Bone marrow (tissue), 2 donors: ENCODE measurements at regions not wholly inside any gene's neighbourhood (a gene's known extent, or its start where the extent isn't known, plus 50 kb on each side); places are given as distances from the start of the nearest gene placed in this dataset.

Experiments used
- DNase-seq, 2 donors: peaks; one replicate each; lab custom pipeline; 2025; lab: John Stamatoyannopoulos, UW

DNA sequence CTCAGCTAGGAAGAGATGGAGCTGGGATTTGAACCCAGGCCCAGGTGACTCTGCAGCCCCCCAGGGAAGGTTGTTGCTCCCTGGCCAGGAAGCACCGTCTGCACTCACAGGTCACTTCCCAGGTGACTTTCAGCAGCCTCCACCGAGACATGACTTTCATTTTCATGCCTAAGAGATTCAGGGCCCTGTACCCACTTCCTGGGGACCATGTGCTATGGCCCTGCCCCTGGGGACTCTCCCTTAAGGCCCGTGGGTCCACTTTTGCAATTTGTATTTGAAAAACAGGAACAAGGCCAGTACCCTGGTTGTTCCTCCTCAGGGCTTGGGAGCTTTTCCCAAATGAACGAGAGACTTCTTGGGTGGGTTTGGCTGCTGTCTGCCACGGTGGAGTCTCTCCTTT is 191.0 kb downstream of the IRF8 start:
- DNase-seq = no peak

DNA sequence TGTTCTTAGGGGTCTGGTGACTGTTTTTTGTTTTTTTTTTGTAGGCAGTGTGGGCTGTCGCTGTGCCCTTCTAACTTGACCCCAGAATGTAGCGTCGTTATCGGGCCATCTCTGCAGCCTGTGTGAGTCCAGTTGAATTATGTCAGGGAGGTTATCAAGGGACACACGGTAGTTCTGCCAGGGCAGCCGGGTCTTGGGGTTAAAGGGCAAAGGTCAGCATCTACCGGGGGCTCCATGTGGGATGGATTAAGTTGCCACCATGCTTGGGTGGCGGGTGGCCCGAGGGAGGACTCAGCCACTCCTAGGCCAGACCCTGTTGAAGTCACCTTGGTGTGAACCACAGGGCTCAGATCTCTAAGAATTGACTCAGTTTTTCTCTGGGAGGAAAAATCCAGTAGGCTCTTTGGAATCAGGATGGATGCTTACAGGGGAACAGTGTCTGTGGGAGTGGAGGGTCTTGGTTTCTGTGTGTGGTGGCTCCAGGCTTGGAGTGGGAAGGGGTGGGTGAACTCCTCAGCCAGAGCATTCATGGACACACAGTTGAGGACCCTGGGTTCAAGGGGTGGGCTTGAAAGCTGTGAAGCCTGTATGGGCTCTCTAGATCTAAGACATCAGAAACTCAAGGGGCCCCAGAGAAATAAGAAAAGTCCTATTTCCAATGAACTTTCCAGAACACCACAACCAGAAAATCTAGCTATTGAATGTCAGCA is 191.7 kb downstream of the IRF8 start:
- no peak for DNase-seq

DNA sequence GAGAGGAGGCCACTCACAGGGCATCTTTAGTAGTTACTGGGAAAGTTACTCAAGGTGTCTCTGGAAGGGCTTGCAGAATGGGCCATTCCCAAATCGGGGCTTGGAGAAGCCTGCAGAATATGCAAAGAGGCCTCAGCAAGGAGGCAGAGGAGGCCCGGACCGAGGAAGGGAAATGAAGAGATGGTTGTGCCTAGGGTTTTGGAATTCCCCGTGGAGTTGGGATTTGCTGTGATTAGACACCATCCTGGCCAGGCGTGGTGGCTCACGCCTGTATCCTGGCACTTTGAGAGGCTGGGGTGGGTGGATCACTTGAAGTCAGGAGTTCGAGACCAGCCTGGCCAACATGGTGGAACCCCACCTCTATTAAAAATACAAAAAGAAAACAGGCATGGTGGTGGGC is 193.0 kb downstream of the IRF8 start:
- no peak for DNase-seq

DNA sequence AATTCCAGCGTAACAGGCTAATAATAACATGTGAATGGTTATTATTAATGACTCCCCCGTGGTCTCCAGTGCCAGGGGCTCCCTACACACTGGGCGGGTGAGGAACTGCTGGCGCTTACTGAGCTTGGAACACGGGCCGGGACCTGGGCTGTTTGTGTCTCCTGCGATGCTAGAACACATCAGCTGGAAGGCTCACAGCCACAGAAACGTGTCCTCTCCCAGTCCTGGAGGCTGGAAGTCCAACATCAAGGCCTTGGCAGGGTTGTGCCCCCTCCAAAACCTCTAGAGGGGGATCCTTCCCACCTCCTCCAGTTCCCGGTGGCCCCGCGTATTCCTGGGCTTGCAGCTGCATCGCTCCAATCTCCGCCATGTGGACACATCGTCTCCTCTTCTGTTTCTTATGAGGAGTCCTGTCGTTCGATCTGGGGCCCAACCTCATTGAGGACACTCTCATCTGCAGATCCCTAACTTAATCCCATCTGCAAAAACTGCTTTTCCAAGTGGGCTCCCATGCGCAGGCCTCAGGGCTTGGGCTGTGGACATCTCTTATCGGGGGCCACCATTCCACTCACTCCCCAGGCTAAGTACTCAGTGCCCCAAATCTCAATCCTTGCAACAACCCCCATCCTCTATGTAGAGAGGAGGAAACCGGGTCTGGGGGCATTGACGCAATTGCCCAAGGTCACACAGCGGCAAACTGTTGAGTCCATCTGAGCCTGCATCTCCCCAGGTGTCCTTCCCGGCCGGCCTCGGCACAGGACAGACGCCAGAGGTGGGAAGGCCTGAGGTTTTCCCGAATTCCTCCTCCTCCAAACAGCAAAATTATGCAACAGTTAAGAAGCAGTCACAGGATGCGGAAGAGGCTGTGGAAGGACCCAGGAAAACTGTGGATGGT is 193.9 kb downstream of the IRF8 start:
- DNase-seq = no peak

DNA sequence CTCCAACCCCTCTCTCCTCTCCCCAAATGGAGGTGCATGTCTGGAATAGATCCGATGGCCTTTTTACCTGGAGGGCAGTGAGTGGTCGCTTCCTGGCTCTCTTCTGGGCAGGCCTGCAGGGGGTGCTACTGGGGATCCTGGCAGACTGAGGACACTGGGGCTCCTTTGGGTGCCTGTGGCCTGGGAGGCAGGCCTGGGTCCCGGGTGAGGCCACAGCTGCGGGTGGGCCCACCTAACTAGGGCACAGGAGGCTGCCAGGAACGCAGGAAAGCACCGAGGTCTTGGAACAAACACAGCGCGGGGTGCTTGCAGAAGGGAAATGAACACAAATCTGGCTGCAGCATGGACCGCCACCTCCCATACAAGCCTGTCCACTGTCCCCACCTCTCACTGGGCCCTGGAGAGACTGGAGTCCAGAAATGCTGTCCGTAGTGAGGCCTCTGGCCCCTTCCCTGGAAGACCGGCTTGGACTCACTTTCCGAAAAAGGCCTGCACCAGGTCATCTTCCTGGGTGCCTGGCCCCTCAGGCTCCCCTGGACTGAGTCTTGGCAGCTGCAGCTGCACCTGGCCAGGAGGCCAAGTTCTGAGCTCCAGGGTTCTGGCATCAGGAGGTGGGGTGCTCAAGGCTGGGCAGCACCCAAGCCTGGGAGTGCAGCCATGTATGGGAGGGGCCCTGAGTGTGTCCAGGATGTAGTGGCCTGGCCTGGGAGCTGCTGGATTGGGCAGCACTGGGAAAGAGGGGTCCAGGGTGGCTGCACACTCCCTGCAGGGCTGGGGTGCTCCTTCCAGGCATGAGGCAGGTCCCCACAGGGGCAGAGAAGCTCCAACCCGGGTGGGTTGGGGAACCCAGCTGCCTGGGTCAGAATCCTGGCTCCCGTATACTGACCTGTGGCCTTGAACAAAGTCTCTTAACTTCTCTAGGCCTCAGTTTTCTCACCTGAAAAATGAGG is 195.1 kb downstream of the IRF8 start:
- DNase-seq = no peak

DNA sequence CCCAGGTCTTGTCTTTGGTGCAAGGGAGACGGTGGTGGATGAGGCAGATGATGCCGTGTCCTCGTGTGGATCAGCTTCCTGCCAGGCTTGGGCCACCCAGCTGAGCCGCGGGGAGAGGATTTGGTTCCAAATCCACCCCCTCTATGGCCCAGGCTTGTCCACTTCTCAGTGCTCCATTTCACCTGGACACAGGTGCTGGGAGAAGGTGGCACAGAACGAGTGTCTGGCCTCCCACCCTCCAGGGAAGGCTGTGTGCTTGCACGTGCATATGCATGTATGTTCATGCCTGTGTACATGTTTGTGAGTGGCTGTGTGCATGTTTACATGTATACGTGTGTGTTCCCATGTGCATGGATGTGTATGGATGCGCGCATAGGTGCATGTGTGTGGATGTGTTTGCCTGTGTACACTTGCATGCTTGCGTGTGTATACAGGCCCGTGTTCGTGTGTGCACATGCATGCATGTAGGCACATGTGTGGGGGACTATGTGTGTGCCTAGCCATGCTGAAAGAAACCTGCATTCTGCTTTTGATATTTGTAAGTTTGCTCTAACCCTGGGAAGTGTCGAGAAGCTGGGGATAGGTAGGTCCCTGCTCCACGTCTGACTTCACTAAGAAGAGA is 196.3 kb downstream of the IRF8 start:
- no peak for DNase-seq

DNA sequence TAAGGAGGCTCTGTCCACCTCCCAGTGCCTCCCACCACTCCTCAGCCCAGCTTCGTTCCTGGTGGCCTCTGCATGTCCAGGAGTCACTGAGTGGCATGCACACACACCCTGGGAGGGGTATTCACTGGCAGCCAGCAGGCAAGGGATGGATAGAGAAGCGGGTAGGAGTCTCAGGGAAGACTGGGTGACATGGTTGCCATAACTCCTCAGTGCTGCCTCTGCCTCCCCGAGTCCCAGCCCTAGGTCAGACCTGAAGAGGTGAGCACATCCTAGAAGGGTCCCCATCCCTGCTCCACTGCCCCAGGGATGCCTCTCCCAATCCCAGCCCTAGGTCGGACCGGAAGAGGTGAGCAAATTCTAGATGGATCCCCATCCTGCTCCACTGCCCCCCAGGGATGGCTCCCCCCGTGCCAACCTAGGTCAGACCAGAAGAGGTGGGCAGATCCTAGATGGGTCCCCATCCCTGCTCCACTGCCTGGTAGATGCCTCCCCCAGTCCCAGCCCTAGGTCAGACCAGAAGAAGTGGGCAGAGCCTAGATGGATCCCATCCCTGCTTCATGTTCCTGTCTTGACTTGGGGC is 197.0 kb downstream of the IRF8 start:
- no peak for DNase-seq

DNA sequence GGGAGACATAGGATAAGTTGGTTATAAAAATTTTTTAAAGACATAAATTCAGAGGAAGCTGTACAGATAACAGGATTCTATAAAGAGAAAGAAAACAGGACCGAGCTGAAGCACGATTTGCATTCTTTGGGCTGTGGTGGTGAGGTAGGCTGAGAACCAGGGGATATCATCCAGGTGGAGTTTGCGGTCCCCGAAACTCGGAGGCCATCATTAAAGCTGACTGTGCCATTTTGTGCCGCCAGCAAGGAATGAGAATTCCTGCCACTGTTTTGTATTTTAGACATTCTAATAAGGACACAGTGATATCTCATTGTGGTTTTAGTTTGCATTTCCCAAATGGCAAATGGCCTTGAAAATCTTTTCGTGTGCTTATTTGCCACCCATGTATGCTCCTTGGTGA is 197.9 kb downstream of the IRF8 start:
- no peak for DNase-seq

DNA sequence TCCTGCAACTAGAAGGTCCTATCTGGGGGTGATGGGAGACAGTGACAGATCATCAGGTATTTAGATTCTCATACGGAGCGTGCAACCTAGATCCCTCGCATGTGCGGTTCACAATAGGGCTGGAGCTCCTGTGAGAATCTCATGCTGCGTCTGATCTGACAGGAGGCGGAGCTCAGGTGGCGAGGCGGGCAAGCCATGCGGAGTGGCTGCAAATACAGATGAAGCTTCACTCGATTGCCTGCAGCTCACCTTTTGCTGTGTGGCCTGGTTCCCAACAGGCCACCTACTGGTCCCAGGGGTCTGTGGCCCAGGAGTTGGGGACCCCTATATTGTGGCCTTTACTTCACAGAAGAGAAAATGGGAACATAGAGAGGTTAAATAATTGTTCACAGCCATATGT is 200.4 kb downstream of the IRF8 start:
- no peak for DNase-seq

DNA sequence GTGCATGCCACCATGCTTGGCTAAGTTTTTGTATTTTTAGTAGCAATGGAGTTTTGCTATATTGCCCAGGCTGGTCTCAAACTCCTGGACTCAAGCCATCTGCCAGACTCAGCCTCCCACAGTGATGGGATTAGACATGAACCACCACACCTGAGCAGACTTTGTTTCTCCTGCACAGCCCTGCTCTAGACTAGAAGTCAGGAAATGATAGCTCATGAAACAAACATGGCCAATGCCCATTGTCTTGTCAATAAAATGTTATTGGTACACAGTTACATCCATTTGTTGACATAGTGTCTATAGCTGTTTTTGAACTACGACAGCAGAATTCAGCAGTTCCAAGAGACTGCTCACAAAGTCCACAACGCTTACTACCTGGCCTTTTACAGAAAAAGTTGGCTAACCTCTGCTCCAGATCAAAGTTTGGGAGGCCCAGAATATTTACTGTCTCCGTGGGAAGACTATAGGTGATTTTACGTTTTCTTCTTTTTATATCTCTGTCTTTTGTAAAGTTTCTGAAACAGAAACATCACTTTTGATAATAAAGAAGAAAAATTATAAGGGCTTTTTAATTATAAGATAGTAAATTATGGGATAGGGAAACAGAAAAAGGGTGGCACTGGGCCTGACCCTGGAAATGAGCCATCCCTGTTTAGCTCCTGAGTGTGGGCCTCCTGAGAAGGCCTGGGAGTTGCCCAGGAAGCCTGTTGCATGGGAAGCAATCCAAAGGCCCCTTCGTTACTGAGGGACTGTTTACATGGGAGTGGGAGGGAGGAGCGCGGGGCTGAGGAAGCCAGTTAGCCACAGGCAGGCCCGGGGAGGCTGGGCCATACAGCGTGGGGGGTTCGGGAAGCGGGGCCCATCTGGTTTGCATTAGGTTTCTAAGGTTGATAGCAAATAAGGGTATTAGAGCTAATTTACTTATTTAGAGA is 201.5 kb downstream of the IRF8 start:
- no peak for DNase-seq

DNA sequence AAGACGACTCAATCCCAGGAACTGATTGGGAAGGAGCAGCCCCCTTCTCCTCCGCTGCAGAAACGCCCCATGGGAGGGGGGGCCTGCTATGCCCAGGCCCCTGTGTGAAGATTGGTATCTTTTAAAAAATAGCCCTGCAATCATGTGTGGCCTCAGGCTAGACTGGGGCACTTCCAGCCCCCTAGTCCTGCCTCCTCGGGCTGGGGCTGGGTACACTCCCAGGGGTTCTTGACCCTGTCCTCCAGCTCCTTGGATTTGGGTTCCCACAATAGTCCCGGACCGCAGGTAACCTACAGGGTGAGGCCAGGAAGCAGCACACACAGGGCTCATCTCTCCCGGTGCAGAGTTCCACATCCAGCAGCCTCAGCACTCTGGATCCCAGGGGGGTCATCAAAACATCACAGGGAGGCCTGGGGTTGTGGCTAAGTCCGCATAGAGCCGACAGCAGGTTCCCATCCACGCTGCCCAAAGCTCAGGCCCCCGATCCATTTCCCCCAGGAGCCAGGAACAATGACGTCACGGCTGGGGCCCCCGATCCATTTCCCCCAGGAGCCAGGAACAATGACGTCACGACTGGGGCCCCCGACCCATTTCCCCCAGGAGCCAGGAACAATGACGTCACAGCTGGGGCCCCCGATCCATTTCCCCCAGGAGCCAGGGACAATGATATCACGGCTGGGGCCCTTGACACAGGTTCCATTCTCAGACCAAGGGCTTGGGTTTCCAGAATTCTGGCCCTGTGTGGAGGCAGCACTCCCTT is 202.4 kb downstream of the IRF8 start:
- DNase-seq = no peak

DNA sequence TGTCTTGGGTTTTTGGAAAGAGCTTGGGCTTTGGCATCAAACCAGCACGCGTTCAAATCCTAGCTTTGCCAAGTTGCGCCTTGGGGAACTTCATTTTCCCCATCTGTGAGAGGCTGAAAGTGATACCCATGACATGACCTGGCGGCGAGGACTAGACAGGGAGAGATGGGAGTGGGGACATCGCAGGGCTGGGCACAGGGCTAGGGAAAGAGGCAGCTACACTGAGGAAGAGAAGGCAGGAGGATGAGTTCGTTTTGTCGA is 202.9 kb downstream of the IRF8 start:
- DNase-seq = no peak

DNA sequence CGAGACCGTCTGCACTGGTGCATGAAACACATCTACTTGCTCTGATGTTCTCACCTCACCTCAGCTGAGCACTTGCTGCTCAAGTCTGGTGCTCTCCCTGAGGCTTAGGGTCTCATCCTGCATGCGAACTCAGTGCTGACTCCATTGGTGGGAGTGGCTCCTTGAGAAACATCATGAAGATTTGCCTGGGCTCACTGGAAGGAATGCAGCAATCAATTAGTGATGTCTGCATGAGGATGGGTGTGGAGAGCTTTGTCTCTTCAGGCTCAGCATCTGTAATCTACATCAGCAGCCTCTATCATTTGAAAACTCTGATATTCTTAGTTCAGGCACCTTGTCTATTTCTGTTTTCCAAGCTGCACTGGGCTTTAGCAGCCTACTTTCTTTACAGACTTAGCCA is 204.4 kb downstream of the IRF8 start:
- no peak for DNase-seq

DNA sequence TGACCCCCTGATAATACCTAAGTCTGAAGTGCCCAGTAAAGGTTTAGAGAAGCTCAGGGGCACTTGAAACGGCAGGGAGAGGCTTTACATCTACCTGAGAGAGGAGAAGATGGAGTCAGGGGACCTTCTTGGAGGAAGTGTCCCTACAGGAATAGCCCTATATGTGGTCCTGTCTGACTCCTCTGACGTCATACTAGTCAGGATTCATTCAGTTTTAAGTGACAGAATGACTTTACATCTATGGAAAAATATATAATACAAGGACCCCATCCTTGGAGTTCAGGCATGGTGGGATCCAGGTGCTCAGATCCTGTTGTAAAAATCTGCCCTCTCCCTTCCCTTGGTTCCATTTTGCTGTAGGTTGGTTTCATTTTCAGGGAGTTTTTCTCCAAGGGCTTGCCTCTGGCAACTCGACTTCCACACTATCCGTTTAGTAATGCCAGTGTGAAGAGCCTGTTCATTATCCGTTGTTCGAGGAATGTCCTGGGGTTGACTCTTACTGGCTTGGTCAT is 205.6 kb downstream of the IRF8 start:
- DNase-seq = no peak

DNA sequence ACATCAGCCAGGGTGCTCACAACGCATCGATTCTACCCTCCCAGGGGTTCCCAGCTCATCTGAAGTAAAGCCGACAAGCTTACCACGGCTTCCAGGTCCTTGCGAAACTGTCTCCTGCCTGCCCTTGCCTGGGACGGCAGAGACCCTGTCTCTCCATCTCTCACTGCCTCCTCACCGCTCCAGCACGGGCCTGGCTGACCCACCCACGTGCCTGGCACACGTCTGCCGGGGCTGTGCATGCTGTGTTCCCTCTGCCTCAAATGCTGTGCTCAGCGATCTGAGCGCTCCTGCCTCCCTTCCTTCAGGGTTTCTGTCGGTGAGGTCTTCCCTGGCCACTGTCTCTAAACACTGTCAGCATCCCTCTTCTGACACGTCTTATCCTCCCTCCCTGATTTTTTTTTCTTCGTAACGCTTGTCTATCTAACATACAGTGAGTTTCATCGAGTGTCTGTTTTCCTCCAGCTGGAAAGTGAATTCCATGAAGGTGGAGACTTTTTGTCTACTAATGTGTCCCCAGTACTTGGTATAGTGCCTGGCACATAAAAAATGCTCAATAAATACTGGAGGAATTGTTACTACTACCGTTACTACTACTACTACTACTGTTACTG is 208.4 kb downstream of the IRF8 start:
- DNase-seq = no peak

DNA sequence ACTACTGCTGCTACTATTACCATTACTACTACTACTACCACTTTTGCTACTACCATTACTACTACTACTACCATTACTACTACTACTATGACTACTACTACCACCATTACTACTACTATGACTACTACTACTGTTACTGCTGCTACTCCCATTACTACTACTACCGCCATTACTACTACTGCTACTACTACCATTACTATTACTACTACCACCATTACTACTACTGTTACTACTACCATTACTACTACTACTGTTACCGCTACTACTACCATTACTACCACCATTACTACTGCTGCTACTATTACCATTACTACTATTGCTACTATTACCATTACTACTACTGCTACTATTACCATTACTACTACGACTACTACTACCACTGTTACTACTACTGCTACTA is 209.1 kb downstream of the IRF8 start:
- no peak for DNase-seq

DNA sequence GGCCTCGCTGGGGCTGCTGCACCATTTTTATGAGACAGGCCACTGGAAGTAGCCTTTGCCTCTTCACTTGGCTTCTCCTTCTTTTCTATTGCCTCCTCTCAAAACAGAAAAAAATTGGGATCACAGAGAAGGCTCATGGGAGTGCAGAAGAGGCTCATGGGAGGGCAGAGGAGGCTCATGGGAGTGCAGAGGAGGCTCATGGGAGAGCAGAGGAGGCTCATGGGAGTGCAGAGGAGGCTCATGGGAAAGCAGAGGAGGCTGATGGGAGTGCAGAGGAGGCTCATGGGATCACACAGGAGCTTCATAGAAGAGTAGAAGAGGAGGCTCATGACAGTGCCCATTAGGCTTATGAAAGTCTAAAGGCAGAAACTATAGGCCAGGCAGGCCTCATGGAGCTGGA is 211.2 kb downstream of the IRF8 start:
- no peak for DNase-seq

DNA sequence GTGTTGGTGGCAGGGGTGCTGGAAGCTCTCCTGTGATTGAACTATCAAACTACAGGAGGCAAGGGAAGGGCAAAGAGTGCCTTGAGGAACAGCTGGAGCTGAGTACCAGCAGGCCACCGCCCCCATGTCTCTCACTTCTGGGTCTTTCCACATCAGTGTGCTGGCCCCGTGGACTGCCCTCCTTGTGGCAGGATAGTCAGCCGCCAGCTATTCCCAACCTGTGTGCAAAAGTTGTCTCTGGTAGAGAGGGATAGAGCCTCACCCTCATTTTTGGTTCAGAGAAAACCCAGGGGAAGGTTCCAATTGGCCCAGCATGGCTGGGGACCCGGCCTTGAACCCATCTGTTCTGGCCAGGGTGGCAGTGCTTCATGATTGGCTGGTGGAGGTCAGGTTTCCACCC is 211.8 kb downstream of the IRF8 start:
- DNase-seq = no peak

DNA sequence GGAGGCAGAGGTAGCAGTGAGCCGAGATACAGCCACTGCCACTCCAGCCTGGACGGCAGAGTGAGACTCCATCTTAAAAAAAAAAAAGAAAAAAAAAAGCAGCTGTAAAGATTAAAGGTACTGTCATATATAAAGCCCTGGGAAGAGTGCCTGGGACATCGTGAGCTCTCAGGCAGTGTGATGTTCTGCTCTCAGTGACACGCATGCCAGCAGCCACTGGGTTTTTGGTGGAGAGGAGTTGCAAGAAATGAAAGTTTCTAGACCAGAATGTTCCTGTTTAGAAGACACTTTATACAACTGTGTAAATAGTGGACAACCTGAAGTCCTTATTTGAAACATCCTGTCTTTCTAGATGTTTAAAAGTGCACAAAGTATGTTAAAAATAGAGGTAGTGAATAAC is 213.2 kb downstream of the IRF8 start:
- DNase-seq = no peak
